A549 (cell line): ENCODE measurements at regions not wholly inside any gene's neighbourhood (a gene's known extent, or its start where the extent isn't known, plus 50 kb on each side); places are given as distances from the start of the nearest gene placed in this dataset.

Experiments
- CBX2 ChIP-seq: fragments of 200-600 bp; sonication (generic); IDR thresholded peaks from 2 replicates; pipeline ENCODE4 v1.6.1; 2016; ENCODE audit warnings: low read depth, mild to moderate bottlenecking, borderline replicate concordance
- CBX8 ChIP-seq: fragments of 200-600 bp; sonication (generic); IDR thresholded peaks from 2 replicates; pipeline ENCODE4 v1.6.1; 2016
- CHD4 ChIP-seq: fragments of 200-600 bp; sonication (generic); IDR thresholded peaks from 2 replicates; pipeline ENCODE4 v1.6.1; 2016; ENCODE audit warnings: antibody characterized with exemption, mild to moderate bottlenecking, borderline replicate concordance
- CTCF ChIP-seq: fragments of >200 bp; sonication (Bioruptor Twin); formaldehyde crosslinking; IDR thresholded peaks from 3 replicates; pipeline ENCODE4 v1.5.1; 2016
- MAX ChIP-seq: IDR thresholded peaks from 2 replicates; pipeline ENCODE4 v1.6.1; 2012
- MYC ChIP-seq: IDR thresholded peaks from 2 replicates; pipeline ENCODE4 v1.6.1; 2012; ENCODE audit warnings: mild to moderate bottlenecking, inconsistent platforms, low read length, improper control_type of control experiment, borderline replicate concordance
- PBX3 ChIP-seq: IDR thresholded peaks from 2 replicates; pipeline ENCODE4 v1.6.1; 2012
- POLR2A ChIP-seq: IDR thresholded peaks from 2 replicates; pipeline ENCODE4 v1.6.1; 2012; ENCODE audit warnings: mild to moderate bottlenecking, low read length
- POLR2AphosphoS2 ChIP-seq: conservative IDR thresholded peaks from 2 replicates; pipeline ENCODE4 v1.6.1; 2012; ENCODE audit warnings: low read length, improper control_type of control experiment, inconsistent platforms
- RAD21 ChIP-seq, 2 experiments: fragments of >200 bp in 1 of 2; sonication (Bioruptor Twin) in 1 of 2; formaldehyde crosslinking in 1 of 2; IDR thresholded peaks in 1 of 2; conservative IDR thresholded peaks in 1 of 2; 2 replicates in 1 of 2; 3 replicates in 1 of 2; pipeline ENCODE4 v1.6.1; 2012 to 2018; ENCODE audit warnings: inconsistent platforms in 1 of 2
- REST ChIP-seq: fragments of 200-600 bp; sonication (generic); IDR thresholded peaks from 2 replicates; pipeline ENCODE4 v1.6.1; 2016; ENCODE audit warnings: antibody characterized with exemption, mild to moderate bottlenecking, moderate library complexity
- RFX5 ChIP-seq: fragments of 450-650 bp; IDR thresholded peaks from 2 replicates; pipeline ENCODE4 v1.7.1; 2014; ENCODE audit warnings: antibody characterized with exemption, mild to moderate bottlenecking, moderate library complexity
- SMC3 ChIP-seq: fragments of >200 bp; sonication (Bioruptor Twin); formaldehyde crosslinking; IDR thresholded peaks from 3 replicates; pipeline ENCODE4 v1.6.1; 2018; ENCODE audit warnings: inconsistent platforms
- ZNF302 ChIP-seq: fragments of 250-450 bp; sonication (Bioruptor Pico); IDR thresholded peaks from 2 replicates; pipeline ENCODE4 v1.9.0; 2021; ENCODE audit warnings: inconsistent platforms, mild to moderate bottlenecking, moderate library complexity

- TF ChIP-seq CTCF (no peak), POLR2AphosphoS2 (no peak), PBX3 (no peak), MYC (no peak), POLR2A (no peak), RFX5 (no peak), ZNF302 (CRISPR knock-in tag) (no peak), CHD4 (no peak), REST (no peak), CBX2 (no peak), MAX (no peak), SMC3 (no peak), RAD21 (conservative IDR thresholded peaks at IDR 0.05 in 1 of 2, IDR thresholded peaks at IDR 0.05 in 1 of 2) (no peak), CBX8 (no peak)
Observed at GRCh38 chr4:106864231-106864630, 171.9 kb downstream of the DKK2 start.
